Ascending aorta (tissue), 2 donors: ENCODE measurements at regions not wholly inside any gene's neighbourhood (a gene's known extent, or its start where the extent isn't known, plus 50 kb on each side); places are given as distances from the start of the nearest gene placed in this dataset.

Source experiments
- DNase-seq, 2 donors: peaks; one replicate each; pipeline ENCODE4 v3.0.0-alpha.2; 2019; ENCODE audit warnings: low spot score in 2 of 2
- H3K27ac ChIP-seq, 2 donors: fragments of 200-600 bp; sonication (generic); one replicate each; pipeline ENCODE4 v1.5.1; 2016 to 2017; ENCODE audit warnings: mild to moderate bottlenecking in 1 of 2
- H3K27me3 ChIP-seq: fragments of 200-600 bp; sonication (generic); one replicate; pipeline ENCODE4 v1.5.1; 2017
- H3K36me3 ChIP-seq, 2 donors: fragments of 200-600 bp; sonication (generic); one replicate each; pipeline ENCODE4 v1.5.1; 2016
- H3K4me1 ChIP-seq, 2 donors: fragments of 200-600 bp; sonication (generic); one replicate each; pipeline ENCODE4 v1.5.1; 2016 to 2017; ENCODE audit warnings: mild to moderate bottlenecking in 1 of 2
- H3K4me3 ChIP-seq, 2 donors: fragments of 200-600 bp; sonication (generic); one replicate each; pipeline ENCODE4 v1.5.1; 2016 to 2017; ENCODE audit warnings: mild to moderate bottlenecking in 1 of 2
- H3K9me3 ChIP-seq, 2 donors: fragments of 200-600 bp; sonication (generic); one replicate each; pipeline ENCODE4 v1.5.1; 2016
- intact Hi-C: fragments of 100-400 bp; cut with DNase I; formaldehyde crosslinking; loops from one replicate; pipeline ENCODE4 v1.15.1; 2023
- TF ChIP-seq, protein P1 (sequence below), 3 experiments: fragments of 200-600 bp in 2 of 3; fragments of 450-650 bp in 1 of 3; sonication (generic) in 2 of 3; IDR thresholded peaks; one replicate each; pipeline ENCODE4 v1.5.1; 2016 to 2019; ENCODE audit warnings: antibody characterized with exemption in 3 of 3, mild to moderate bottlenecking in 1 of 3, moderate library complexity in 1 of 3

GRCh38 chr10:62708569-62708968 lies 96.0 kb upstream of the ADO start:
- DNase-seq = no peak
- no peaks in the 10 kb centered on the region for H3K27me3 ChIP-seq
- no peaks in the 10 kb centered on the region for H3K4me1 ChIP-seq
- H3K9me3 ChIP-seq = no peaks in the 10 kb centered on the region
- TF ChIP-seq, protein P1, sequence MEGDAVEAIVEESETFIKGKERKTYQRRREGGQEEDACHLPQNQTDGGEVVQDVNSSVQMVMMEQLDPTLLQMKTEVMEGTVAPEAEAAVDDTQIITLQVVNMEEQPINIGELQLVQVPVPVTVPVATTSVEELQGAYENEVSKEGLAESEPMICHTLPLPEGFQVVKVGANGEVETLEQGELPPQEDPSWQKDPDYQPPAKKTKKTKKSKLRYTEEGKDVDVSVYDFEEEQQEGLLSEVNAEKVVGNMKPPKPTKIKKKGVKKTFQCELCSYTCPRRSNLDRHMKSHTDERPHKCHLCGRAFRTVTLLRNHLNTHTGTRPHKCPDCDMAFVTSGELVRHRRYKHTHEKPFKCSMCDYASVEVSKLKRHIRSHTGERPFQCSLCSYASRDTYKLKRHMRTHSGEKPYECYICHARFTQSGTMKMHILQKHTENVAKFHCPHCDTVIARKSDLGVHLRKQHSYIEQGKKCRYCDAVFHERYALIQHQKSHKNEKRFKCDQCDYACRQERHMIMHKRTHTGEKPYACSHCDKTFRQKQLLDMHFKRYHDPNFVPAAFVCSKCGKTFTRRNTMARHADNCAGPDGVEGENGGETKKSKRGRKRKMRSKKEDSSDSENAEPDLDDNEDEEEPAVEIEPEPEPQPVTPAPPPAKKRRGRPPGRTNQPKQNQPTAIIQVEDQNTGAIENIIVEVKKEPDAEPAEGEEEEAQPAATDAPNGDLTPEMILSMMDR (IDR thresholded peaks at IDR 0.05) = no peak
- H3K36me3 ChIP-seq = no peaks in the 10 kb centered on the region
- no peak overlapping the region for H3K4me3 ChIP-seq
- intact Hi-C loops = no loop called here
- H3K27ac ChIP-seq = no peak overlapping the region

- Histone ChIP-seq H3K4me1 (no peaks in the 10 kb centered on the region), H3K27ac (no peak overlapping the region), H3K4me3 (no peak overlapping the region), H3K9me3 (no peaks in the 10 kb centered on the region), H3K36me3 (no peaks in the 10 kb centered on the region), H3K27me3 (no peaks in the 10 kb centered on the region)
- intact Hi-C loops = no loop called here
- TF ChIP-seq, protein P1 (IDR thresholded peaks at IDR 0.05) = no peak
- no peak for DNase-seq
Measured at GRCh38 chr10:62709200-62709599, 95.3 kb upstream of the ADO start.

DNA sequence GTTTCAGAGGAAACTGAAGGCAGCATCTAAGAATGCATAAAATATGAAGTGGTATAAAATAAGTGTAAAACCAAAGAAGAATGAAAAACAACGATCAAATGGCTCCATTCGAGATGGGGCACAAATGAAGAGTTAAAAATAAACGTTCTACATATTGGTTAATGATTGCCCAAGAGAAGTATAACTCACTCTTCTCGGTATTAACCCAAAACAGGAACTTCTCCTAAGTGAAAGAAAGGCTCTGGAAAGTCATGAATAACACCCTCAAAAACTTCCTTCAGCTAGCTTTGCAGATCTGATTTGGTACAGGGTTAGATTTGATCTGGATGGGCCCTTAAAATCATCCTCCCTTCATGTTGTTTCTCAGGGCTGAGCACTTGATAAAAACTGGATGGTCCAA lies 94.3 kb upstream of the ADO start:
- intact Hi-C loops = no loop called here
- no peaks in the 10 kb centered on the region for H3K27me3 ChIP-seq
- TF ChIP-seq, protein P1 (IDR thresholded peaks at IDR 0.05) = no peak

DNA sequence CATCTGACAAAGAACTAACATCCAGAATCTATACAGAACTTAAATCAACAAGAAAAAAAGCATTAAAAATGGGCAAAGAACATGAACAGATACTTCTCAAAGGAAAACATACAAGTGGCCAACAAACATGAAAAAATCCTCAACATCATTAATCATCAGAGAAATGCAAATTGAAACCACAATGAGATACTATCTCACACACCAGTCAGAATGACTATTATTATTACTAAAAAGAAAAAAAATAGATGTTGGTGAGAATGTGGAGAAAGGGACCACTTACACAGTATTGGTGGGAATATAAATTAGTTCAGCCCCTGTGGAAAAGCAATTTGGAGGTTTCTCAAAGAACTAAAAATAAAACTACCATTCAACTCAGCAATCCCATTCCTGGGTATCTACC lies 89.1 kb upstream of the ADO start:
- Histone ChIP-seq H3K9me3 (no peaks in the 10 kb centered on the region), H3K27ac (no peak overlapping the region), H3K4me1 (no peaks in the 10 kb centered on the region), H3K4me3 (no peak overlapping the region), H3K27me3 (no peaks in the 10 kb centered on the region), H3K36me3 (no peaks in the 10 kb centered on the region)
- TF ChIP-seq, protein P1 (IDR thresholded peaks at IDR 0.05) = no peak
- no peak for DNase-seq
- intact Hi-C loops = no loop called here

More for the DNA sequence above, 94.3 kb upstream of the ADO start:
- H3K4me3 ChIP-seq = no peak overlapping the region
- H3K27ac ChIP-seq = no peak overlapping the region
- H3K4me1 ChIP-seq = no peaks in the 10 kb centered on the region
- H3K36me3 ChIP-seq = no peaks in the 10 kb centered on the region
- H3K9me3 ChIP-seq = no peaks in the 10 kb centered on the region
- DNase-seq = no peak

DNA sequence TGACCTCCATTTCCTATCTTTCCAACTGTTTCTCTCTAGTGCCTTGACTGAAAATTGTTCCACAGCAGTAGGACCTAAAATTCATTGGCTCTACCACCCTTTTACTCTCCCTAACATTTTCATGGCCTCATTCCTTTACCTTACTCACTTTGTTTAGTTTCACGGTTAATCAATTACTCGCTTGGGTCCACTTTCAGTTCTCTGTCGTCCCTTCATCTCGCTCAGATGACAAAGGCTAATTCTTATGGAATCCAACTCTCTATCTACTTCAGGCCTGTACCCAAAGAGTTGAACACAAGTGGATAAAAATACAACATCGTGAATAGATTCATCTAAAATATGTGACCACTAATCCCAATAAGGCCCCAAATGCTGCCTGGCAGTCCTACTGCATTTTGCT lies 85.9 kb upstream of the ADO start:
- Histone ChIP-seq H3K27me3 (no peaks in the 10 kb centered on the region), H3K4me1 (no peaks in the 10 kb centered on the region), H3K27ac (no peak overlapping the region), H3K36me3 (no peaks in the 10 kb centered on the region), H3K9me3 (no peaks in the 10 kb centered on the region), H3K4me3 (no peak overlapping the region)
- TF ChIP-seq, protein P1 (IDR thresholded peaks at IDR 0.05) = no peak
- DNase-seq = no peak
- intact Hi-C loops = no loop called here

- Histone ChIP-seq H3K36me3 (no peaks in the 10 kb centered on the region), H3K27ac (no peak overlapping the region), H3K9me3 (no peaks in the 10 kb centered on the region), H3K4me3 (no peak overlapping the region), H3K4me1 (no peaks in the 10 kb centered on the region), H3K27me3 (no peaks in the 10 kb centered on the region)
- no peak for DNase-seq
- TF ChIP-seq, protein P1 (IDR thresholded peaks at IDR 0.05) = no peak
- intact Hi-C loops = no loop called here
Measured at GRCh38 chr10:62719061-62719460, 85.5 kb upstream of the ADO start.
